Esophagus muscularis mucosa (tissue), 3 donors: ENCODE measurements at regions not wholly inside any gene's neighbourhood (a gene's known extent, or its start where the extent isn't known, plus 50 kb on each side); places are given as distances from the start of the nearest gene placed in this dataset.

Experiments
- CTCF ChIP-seq, 3 experiments: fragments of 200-600 bp in 2 of 3; fragments of 450-650 bp in 1 of 3; sonication (generic) in 2 of 3; IDR thresholded peaks; one replicate each; pipeline ENCODE4 v1.5.1; 2017 to 2019; ENCODE audit warnings: antibody characterized with exemption in 3 of 3, mild to moderate bottlenecking in 2 of 3, moderate library complexity in 1 of 3
- EP300 ChIP-seq: sonication (generic); formaldehyde crosslinking; IDR thresholded peaks from one replicate; pipeline ENCODE4 v1.6.1; 2017; ENCODE audit warnings: antibody characterized with exemption

DNA sequence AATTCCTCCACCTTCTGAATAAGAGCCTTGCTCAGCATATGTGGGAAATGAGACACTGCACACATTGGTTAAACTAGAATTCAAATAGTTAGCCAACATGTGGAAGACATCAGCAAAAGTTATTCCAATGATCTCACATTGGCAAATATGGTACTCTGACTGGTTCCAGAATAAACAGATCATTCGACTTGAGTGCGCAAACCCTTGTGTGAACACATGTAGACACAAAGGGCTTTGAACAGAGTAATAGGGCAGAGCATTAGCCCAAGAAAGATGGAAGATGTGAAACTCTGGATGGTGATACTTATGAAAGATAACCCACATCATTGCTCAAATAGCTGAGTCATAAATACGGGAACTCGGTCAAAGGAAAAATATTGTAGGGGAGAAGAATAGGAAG is 1133.4 kb upstream of the SEL1L start:
- TF ChIP-seq CTCF (IDR thresholded peaks at IDR 0.05) (no peak), EP300 (no peak)
